ENCODE measurements at regions not wholly inside any gene's neighbourhood (a gene's known extent, or its start where the extent isn't known, plus 50 kb on each side); places are given as distances from the start of the nearest gene placed in this dataset.
"Not testable (repeated sequence)": the region's sequence is repeated elsewhere in the genome, so short reads cannot be mapped to it uniquely, and the experiment has no call there.

- no peak for DNase-seq
These were observed 133.7 kb downstream of the ATL2 start for GRCh38 chr2:38243186-38243880.

DNA sequence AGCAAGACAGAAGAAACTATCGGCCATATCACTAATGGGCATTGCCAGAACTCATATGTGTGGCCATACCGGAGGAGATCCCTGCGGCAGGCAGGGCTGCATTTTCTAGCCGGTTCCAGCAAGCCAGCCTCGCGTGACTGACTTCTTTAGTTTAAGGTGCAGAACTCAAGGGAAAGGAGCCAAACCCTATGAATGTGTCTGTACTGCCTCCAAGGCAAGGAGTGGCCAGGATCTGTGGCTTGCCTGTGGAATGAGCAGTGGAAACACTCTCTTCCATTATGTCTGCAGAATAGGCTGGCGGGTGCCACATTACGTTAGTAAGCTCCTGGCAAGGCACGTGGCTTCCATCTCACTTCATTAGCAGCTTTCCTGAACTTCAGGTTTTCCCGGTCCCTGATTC is 137.6 kb downstream of the ATL2 start:
- DNase-seq, result no peak

DNA sequence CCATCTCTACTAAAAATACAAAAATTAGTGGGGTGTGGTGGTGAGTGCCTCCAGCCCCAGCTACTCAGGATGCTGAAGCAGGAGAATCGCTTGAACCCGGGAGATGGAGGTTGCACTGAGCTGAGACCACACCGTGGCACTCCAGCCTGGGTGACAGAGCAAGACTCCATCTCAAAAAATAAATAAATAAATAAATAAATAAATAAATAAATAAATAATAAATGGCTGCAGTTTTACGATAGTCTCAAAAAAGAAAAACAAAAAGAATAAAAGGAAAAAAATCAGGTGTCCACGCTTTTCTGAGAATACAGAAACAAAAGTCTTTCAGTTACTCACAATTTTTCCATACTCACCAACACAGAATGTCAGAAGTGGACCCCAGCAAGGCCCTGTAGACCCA is 138.4 kb downstream of the ATL2 start:
- not testable (repeated sequence) for DNase-seq

GRCh38 chr2:38237311-38237710 is 139.8 kb downstream of the ATL2 start:
- no peak for DNase-seq

DNA sequence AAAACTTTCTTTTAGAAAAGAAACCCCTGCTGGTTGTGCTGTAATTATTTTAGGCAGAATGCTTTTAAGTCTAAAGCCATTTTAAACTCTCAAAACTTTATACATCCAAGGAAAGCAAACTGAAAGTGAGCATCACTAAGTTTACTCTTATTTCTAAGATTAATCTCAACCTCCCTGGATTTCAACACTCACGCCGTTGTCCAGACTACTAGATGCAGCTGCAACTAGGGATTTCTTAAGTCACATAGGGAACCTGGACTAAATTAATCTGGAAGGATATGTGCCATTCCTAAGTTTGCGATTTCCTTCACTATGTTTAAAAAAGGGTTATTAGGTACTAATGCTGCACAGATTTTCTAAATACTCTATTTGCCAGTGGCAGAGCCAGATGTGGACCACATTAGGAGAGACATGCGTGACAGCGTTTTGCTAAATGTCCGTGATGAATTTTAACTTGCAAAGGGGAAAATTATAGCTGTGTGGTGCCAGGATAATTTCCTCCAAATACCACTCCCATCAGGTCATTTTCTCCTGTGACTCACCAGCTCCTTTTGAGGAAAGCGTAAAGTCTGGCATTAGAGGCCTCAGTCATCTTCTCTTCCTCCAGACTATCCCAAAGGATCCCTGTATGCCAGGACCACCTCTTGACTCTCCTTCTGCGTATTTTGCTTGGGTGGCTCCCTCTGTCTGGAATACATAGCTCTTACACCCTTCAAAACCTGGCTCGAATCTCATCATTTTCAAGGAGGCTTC is 143.7 kb downstream of the ATL2 start:
- DNase-seq, result no peak

- DNase-seq, result no peak
These were observed 144.6 kb downstream of the ATL2 start for GRCh38 chr2:38232454-38232853.

DNA sequence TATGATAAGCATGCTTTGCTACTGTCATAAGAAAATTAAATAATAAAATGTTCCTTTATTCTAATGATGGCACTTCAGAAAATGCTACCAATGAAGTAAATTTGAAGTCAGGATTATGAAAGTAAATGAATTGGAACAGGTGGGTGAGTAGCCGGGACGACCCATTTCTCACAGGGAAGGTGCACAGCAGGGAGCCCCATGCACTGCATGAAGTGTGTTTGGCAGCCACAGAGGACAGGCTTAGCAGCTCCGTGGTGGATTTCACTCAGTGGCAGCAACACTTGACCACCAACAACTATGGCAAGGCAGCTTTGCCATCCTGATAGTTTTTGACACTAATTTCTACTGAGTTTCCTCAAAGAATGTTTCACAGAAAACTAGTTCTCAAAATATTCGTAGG is 146.3 kb downstream of the ATL2 start:
- no peak for DNase-seq

DNA sequence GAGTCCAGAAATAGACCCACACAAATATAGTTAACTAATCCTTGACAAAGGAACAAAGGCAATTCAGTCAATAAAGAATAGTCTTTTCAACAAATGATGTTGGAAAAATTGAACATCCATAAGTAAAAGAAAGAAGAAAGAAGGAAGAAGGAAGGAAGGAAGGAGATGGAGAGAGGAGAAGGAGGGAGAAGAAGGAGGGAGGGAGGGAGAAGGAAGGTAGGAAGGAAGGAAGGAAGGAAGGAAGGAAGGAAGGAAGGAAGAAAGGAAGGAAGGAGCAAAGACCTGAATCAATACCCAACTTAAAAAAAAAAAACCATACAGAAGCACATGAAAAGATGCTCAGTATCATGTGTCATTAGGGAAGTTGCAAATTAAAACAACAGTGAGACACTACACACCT is 148.3 kb downstream of the ATL2 start:
- no peak for DNase-seq

DNA sequence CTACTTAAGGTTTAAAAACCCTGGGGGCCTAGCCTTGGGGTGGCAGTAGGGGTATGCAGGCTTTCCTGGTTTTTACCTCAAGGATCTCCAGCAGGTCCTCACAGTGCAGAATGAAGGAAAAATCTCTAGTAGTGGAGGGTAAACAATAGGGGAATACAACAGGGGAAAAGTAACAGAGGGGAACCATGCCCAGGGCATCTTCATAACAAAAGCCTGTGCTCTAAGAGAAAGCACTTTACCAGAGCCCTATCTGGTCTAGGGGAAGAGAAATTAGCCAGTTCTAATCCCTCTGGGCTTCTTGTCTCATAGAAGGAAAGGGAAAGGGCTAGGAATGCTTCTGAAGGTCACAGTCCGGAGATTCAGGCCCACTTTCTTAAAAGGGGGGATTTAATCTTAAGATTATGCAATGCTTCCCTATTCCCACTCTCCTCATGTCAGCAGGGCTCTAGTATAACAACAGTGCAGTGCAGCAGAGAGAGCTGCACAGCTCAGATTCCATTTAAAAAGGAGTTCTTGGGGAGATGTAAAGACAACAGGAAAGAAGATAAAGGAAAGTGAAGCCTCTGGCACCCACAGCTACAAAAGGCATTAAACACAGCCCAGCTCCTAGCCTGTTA is 149.0 kb upstream of the CYP1B1 start:
- no peak for DNase-seq

DNA sequence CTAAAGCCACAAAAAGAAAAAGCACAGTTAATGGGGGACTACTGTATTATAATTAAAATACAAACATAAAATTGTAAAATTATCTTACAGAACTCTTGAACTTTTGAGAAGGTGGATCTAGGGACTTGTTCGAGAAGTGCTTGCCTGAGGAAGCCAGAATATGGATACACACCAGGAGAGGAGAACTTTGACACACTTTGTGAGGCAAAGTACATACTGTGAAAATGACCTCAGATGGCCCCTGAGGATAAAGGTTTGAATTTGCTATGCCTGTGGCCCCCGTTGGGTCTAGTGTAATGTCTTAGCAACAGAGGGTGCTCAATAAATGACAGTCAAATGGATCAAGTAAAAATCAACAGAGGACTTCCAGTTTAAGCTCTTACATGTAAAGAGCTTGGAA is 148.2 kb upstream of the CYP1B1 start:
- DNase-seq, result no peak

GRCh38 chr2:38223256-38223655 is 147.3 kb upstream of the CYP1B1 start:
- no peak for DNase-seq

GRCh38 chr2:38220164-38220563 is 144.2 kb upstream of the CYP1B1 start:
- DNase-seq, result no peak

GRCh38 chr2:38218995-38219394 is 143.0 kb upstream of the CYP1B1 start:
- DNase-seq, result no peak

- DNase-seq, result no peak
These were observed 142.6 kb upstream of the CYP1B1 start for GRCh38 chr2:38218591-38218991.

DNA sequence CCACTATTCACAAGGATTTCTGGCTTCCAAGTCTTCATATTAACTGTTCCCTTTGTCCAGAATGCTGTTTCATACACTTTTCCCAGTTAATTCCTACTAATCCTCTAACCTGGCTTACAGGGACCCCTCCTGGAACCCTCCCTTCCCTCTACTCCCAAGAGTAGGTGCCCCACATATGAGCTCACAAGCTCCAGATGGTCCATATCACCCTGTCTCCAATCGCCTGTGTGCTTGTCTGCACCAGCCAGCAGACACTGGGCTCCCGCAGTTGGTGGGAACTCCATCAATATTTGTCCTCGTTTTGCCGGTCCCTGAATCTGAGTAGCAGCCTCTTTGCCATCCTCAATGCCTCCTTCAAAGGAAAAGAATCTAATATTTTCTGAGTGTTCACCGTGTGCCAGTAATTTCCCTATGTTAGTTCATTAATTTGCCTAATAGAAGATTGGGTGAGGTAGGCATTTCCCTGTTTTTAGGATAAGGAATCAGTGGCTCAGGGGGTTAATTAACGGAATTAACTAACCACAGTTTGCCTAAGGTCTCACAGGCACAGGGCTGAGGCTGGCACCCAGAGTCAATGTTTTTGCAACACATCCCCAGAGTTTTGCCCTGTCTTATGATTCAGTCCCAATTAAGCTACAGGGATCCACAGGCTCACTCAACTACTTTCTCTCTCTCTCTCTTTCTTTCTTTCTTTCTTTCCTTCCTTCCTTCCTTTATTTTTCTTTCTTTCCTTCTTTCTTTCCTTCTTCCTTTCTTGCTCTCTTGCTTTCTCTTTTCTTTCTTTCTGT is 141.6 kb upstream of the CYP1B1 start:
- no peak for DNase-seq

DNA sequence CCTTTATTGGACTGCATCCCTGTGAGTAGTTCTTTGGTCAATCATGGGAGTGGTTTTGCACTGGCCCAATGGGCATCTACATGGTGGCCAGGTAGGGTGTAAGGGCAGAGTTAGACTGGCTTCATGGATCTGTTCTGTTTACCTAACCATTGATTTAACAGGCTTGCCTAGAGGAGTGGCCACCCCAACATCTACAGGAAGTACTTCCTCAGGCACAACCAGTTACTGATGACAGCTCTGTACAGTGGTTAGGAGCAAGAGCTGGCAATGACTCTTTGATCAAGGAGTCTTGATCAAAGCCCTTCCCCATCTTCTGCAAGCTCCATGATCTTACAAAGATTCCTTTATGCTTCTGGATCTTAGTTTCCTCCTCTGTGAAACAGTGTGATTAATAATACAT is 140.9 kb upstream of the CYP1B1 start:
- DNase-seq, result no peak

DNA sequence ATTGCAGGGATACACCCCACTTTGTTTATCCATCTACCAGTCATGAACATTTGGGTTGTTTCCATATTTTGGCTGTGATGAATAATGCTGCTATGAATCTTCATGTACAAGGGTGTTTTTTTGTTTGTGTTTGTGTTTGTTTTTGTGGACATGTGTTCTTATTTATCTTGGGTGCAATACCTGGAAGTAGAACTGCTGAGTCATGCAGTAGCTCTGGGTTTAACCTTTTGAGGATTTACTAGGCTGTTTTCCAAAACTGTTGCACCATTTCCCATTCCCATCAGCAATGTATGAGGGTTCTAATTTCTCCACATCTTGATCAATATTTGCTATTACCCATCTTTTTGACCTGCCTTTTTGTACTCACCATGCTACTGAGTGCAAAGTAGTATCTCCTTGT is 140.0 kb upstream of the CYP1B1 start:
- no peak for DNase-seq

DNA sequence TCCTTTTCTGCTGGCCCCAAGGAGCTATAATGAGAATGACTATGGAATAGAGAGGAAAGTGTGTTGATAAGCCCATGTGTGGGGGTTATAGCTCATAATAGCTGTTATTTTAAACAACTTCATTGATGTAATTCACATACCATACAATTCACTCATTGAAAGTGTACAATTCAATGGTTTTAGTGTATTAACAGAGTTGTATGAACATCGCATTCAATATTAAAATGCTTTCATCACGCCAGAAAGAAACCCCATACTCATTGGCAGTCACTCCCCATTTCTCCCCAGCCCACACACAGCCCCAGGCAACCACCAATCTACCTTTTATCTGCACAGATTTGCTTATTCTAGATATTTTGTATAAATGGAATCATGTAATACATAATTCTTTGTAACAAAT is 139.6 kb upstream of the CYP1B1 start:
- no peak for DNase-seq

DNA sequence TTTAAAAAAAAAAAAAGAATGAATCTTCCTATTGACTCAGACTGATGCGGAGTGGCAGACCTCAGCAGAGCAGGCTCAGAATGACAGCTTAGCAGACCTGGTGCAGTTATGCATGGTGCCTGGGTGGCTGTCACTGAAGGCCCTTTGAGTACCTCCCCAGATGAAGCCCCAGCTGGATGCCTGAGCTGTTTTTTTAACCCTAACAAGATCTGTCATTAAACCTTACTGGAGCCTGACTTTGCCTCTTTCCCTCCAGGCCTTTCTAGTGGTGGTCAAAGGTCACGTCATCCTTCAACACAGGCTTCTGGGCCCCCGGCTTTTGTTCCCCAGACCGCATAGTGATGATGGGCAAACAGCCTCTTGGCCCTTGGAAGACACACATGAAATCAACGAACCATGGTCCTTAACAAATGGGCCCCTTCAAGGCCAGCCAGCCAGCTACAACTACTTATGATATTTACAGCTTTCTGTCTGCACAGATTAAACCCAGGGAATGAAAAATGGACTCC is 138.3 kb upstream of the CYP1B1 start:
- no peak for DNase-seq

GRCh38 chr2:38213619-38214167 is 137.7 kb upstream of the CYP1B1 start:
- no peak for DNase-seq

- no peak for DNase-seq
These were observed 136.4 kb upstream of the CYP1B1 start for GRCh38 chr2:38212312-38212711.

- DNase-seq, result no peak
These were observed 131.2 kb upstream of the CYP1B1 start for GRCh38 chr2:38207168-38207567.

DNA sequence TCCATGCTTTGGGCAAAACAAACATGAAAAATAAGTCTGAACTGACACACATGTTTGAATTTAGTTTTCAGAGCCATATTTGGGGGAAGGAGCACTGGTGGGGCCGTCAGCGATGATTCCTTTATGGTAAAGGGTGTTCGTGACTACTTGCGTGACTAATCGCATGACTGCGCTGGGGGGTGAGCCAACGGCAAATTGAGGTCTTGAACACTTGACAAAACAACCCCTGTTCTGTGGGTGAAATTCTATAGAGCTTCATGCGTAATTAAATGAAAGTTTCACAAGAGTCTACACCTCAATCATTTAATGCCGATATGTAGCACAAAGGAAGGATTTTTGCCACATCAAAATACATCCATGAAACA is 127.5 kb upstream of the CYP1B1 start:
- no peak for DNase-seq
